ENCODE measurements at regions not wholly inside any gene's neighbourhood (a gene's known extent, or its start where the extent isn't known, plus 50 kb on each side); places are given as distances from the start of the nearest gene placed in this dataset.

GRCh38 chr3:31050296-31050695 is 155.8 kb upstream of the GADL1 start:
- no peak overlapping the region for H2AFZ ChIP-seq (ENCODE audit: low read length)
- no peak overlapping the region for H3K27ac ChIP-seq (ENCODE audit: low read depth, low read length)
- no peak overlapping the region for H3K4me3 ChIP-seq (ENCODE audit: insufficient read depth, low read length)
- TF ChIP-seq, protein P1, sequence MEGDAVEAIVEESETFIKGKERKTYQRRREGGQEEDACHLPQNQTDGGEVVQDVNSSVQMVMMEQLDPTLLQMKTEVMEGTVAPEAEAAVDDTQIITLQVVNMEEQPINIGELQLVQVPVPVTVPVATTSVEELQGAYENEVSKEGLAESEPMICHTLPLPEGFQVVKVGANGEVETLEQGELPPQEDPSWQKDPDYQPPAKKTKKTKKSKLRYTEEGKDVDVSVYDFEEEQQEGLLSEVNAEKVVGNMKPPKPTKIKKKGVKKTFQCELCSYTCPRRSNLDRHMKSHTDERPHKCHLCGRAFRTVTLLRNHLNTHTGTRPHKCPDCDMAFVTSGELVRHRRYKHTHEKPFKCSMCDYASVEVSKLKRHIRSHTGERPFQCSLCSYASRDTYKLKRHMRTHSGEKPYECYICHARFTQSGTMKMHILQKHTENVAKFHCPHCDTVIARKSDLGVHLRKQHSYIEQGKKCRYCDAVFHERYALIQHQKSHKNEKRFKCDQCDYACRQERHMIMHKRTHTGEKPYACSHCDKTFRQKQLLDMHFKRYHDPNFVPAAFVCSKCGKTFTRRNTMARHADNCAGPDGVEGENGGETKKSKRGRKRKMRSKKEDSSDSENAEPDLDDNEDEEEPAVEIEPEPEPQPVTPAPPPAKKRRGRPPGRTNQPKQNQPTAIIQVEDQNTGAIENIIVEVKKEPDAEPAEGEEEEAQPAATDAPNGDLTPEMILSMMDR (IDR thresholded peaks at IDR 0.05; ENCODE audit: extremely low read depth, low read depth, low read length), result no peak
- no peaks in the 10 kb centered on the region for H4K20me1 ChIP-seq (ENCODE audit: insufficient read depth, low read length)
- H3K27me3 ChIP-seq (ENCODE audit: insufficient read depth, low read length), result no peaks in the 10 kb centered on the region
- H3K79me2 ChIP-seq (ENCODE audit: insufficient read depth, low read length), result no peaks in the 10 kb centered on the region
- no peaks in the 10 kb centered on the region for H3K4me1 ChIP-seq (ENCODE audit: insufficient read depth, low read length)
- no peaks in the 10 kb centered on the region for H3K36me3 ChIP-seq (ENCODE audit: insufficient read depth, low read length)
- no peaks in the 10 kb centered on the region for H3K9me3 ChIP-seq (ENCODE audit: low read depth, low read length)
- no peak overlapping the region for H3K4me2 ChIP-seq (ENCODE audit: insufficient read depth, low read length)
- no peak for DNase-seq (ENCODE audit: insufficient read length, low spot score, missing footprints)

- Histone ChIP-seq H3K27me3 (ENCODE audit: insufficient read depth, low read length) (no peaks in the 10 kb centered on the region), H2AFZ (ENCODE audit: low read length) (no peak overlapping the region), H3K79me2 (ENCODE audit: insufficient read depth, low read length) (no peaks in the 10 kb centered on the region), H3K9me3 (ENCODE audit: low read depth, low read length) (no peaks in the 10 kb centered on the region), H3K36me3 (ENCODE audit: insufficient read depth, low read length) (no peaks in the 10 kb centered on the region), H3K4me2 (ENCODE audit: insufficient read depth, low read length) (no peak overlapping the region), H3K4me1 (ENCODE audit: insufficient read depth, low read length) (no peaks in the 10 kb centered on the region), H4K20me1 (ENCODE audit: insufficient read depth, low read length) (no peaks in the 10 kb centered on the region), H3K27ac (ENCODE audit: low read depth, low read length) (no peak overlapping the region), H3K4me3 (ENCODE audit: insufficient read depth, low read length) (no peak overlapping the region)
- TF ChIP-seq, protein P1 (IDR thresholded peaks at IDR 0.05; ENCODE audit: extremely low read depth, low read depth, low read length), result no peak
- DNase-seq (ENCODE audit: insufficient read length, low spot score, missing footprints), result no peak
Observed at GRCh38 chr3:31051226-31051625, 156.8 kb upstream of the GADL1 start.

DNA sequence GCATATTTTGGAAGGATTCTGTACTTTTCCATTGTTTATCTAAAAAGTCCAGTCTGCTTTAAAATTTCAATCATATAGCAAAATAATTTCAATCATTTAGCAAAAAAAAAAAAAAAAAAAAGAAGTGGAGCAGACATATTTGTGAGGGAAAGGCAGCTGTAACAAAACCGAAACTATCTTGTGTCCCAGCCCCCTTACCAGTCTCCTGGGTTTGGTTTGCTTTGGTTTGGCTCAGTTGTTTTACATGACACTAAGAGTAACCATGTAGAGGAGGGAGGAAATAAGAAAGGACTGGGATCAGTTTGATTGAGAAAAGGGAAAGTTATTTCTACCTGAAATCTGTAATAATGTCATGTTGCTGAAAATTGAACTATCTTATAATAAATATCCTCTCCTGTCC is 158.8 kb upstream of the GADL1 start:
- TF ChIP-seq, protein P1 (IDR thresholded peaks at IDR 0.05; ENCODE audit: extremely low read depth, low read depth, low read length), result no peak
- Histone ChIP-seq H3K9me3 (ENCODE audit: low read depth, low read length) (no peaks in the 10 kb centered on the region), H2AFZ (ENCODE audit: low read length) (peak overlapping the region; percentile 70), H3K27ac (ENCODE audit: low read depth, low read length) (no peak overlapping the region), H4K20me1 (ENCODE audit: insufficient read depth, low read length) (no peaks in the 10 kb centered on the region), H3K4me2 (ENCODE audit: insufficient read depth, low read length) (peak overlapping the region; percentile 27), H3K4me1 (ENCODE audit: insufficient read depth, low read length) (no peaks in the 10 kb centered on the region), H3K27me3 (ENCODE audit: insufficient read depth, low read length) (no peaks in the 10 kb centered on the region), H3K4me3 (ENCODE audit: insufficient read depth, low read length) (no peak overlapping the region), H3K79me2 (ENCODE audit: insufficient read depth, low read length) (no peaks in the 10 kb centered on the region), H3K36me3 (ENCODE audit: insufficient read depth, low read length) (no peaks in the 10 kb centered on the region)
- no peak for DNase-seq (ENCODE audit: insufficient read length, low spot score, missing footprints)

GRCh38 chr3:31054032-31054431 is 159.6 kb upstream of the GADL1 start:
- Histone ChIP-seq H3K36me3 (ENCODE audit: insufficient read depth, low read length) (no peaks in the 10 kb centered on the region), H4K20me1 (ENCODE audit: insufficient read depth, low read length) (no peaks in the 10 kb centered on the region), H3K9me3 (ENCODE audit: low read depth, low read length) (no peaks in the 10 kb centered on the region), H3K4me2 (ENCODE audit: insufficient read depth, low read length) (no peak overlapping the region), H3K27ac (ENCODE audit: low read depth, low read length) (no peak overlapping the region), H3K79me2 (ENCODE audit: insufficient read depth, low read length) (no peaks in the 10 kb centered on the region), H3K4me1 (ENCODE audit: insufficient read depth, low read length) (no peaks in the 10 kb centered on the region), H3K27me3 (ENCODE audit: insufficient read depth, low read length) (no peaks in the 10 kb centered on the region), H3K4me3 (ENCODE audit: insufficient read depth, low read length) (no peak overlapping the region), H2AFZ (ENCODE audit: low read length) (peak overlapping the region; percentile 70)
- TF ChIP-seq, protein P1 (IDR thresholded peaks at IDR 0.05; ENCODE audit: extremely low read depth, low read depth, low read length), result no peak
- no peak for DNase-seq (ENCODE audit: insufficient read length, low spot score, missing footprints)
